Neural progenitor cell (in vitro differentiated cells): ENCODE measurements at regions not wholly inside any gene's neighbourhood (a gene's known extent, or its start where the extent isn't known, plus 50 kb on each side); places are given as distances from the start of the nearest gene placed in this dataset.

ENCODE experiments used
- DNase-seq: peaks from one replicate; pipeline ENCODE4 v3.0.0-alpha.2; 2016; ENCODE audit warnings: low spot score
- H2AFZ ChIP-seq: fragments of 200-600 bp; sonication (generic); replicated peaks from 2 replicates; pipeline ENCODE4 v1.6.1; 2016; ENCODE audit warnings: antibody characterized with exemption
- H3F3A ChIP-seq: fragments of 200-600 bp; sonication (generic); 2 replicates; pipeline ENCODE4 v1.6.1; 2016; ENCODE audit warnings: antibody characterized with exemption, low read depth
- H3K27ac ChIP-seq: fragments of 200-600 bp; sonication (generic); 2 replicates; pipeline ENCODE4 v1.5.1; 2016; ENCODE audit warnings: mild to moderate bottlenecking
- H3K27me3 ChIP-seq: fragments of 200-600 bp; sonication (generic); 2 replicates; pipeline ENCODE4 v1.6.1; 2016; ENCODE audit warnings: mild to moderate bottlenecking, moderate library complexity
- H3K36me3 ChIP-seq: fragments of 200-600 bp; sonication (generic); 2 replicates; pipeline ENCODE4 v1.5.1; 2016
- H3K4me1 ChIP-seq: fragments of 200-600 bp; sonication (generic); 2 replicates; pipeline ENCODE4 v1.6.1; 2016; ENCODE audit warnings: mixed run types
- H3K4me2 ChIP-seq: fragments of 200-600 bp; sonication (generic); 2 replicates; pipeline ENCODE4 v1.6.1; 2016
- H3K4me3 ChIP-seq: fragments of 200-600 bp; sonication (generic); 2 replicates; pipeline ENCODE4 v1.5.1; 2016
- H3K79me2 ChIP-seq: fragments of 200-600 bp; sonication (generic); 2 replicates; pipeline ENCODE4 v1.6.1; 2016; ENCODE audit warnings: low read depth
- H3K9ac ChIP-seq: fragments of 200-600 bp; sonication (generic); 2 replicates; pipeline ENCODE4 v1.6.1; 2016
- H3K9me3 ChIP-seq: fragments of 200-600 bp; sonication (generic); 2 replicates; pipeline ENCODE4 v1.5.1; 2016; ENCODE audit warnings: low read depth
- H4K20me1 ChIP-seq: fragments of 200-600 bp; sonication (generic); 2 replicates; pipeline ENCODE4 v1.6.1; 2016; ENCODE audit warnings: low read depth
- H3K27ac Mint-ChIP-seq: 3 replicates; pipeline ENCODE4 v1.8.0; 2021; ENCODE audit warnings: mixed read lengths
- H3K27me3 Mint-ChIP-seq: 2 replicates; pipeline ENCODE4 v1.8.0; 2022; ENCODE audit warnings: low read depth, mild to moderate bottlenecking, inconsistent platforms, moderate library complexity, mixed read lengths; ENCODE audit not compliant: insufficient read depth
- H3K36me3 Mint-ChIP-seq: 3 replicates; pipeline ENCODE4 v1.8.0; 2021; ENCODE audit warnings: mixed read lengths
- H3K4me1 Mint-ChIP-seq: 3 replicates; pipeline ENCODE4 v1.8.0; 2021; ENCODE audit warnings: mixed read lengths
- H3K4me3 Mint-ChIP-seq: 3 replicates; pipeline ENCODE4 v1.8.0; 2021; ENCODE audit warnings: mild to moderate bottlenecking, moderate library complexity, mixed read lengths
- H3K9me3 Mint-ChIP-seq: 3 replicates; pipeline ENCODE4 v1.8.0; 2020; ENCODE audit warnings: mixed read lengths
- CTCF ChIP-seq: fragments of 200-600 bp; sonication (generic); IDR thresholded peaks from 2 replicates; pipeline ENCODE4 v1.5.1; 2017; ENCODE audit warnings: antibody characterized with exemption, mild to moderate bottlenecking
- EZH2 ChIP-seq: fragments of 200-600 bp; sonication (generic); IDR thresholded peaks from 2 replicates; pipeline ENCODE4 v1.6.1; 2017; ENCODE audit warnings: antibody characterized with exemption, mild to moderate bottlenecking, moderate library complexity
- EZH2phosphoT487 ChIP-seq: fragments of 200-600 bp; sonication (generic); IDR thresholded peaks from 2 replicates; pipeline ENCODE4 v1.6.1; 2017; ENCODE audit warnings: antibody characterized with exemption

GRCh38 chr17:77456951-77457548 is 316.3 kb downstream of the SEC14L1 start:
- Histone ChIP-seq H4K20me1 (peaks cover 98% of the 10 kb centered on the region), H3K27ac (no peak overlapping the region), H3K4me1 (peaks cover 56% of the 10 kb centered on the region), H3F3A (peaks cover 19% of the 10 kb centered on the region), H3K4me3 (no peak overlapping the region), H3K4me2 (no peak overlapping the region), H3K79me2 (peaks cover 100% of the 10 kb centered on the region), H3K9me3 (no peaks in the 10 kb centered on the region), H3K36me3 (no peaks in the 10 kb centered on the region), H3K27me3 (no peaks in the 10 kb centered on the region), H2AFZ (no peak overlapping the region), H3K9ac (no peak overlapping the region)
- Mint-ChIP-seq H3K27ac (peak overlapping the region; percentile 50), H3K27me3 (peaks cover 7% of the 10 kb centered on the region), H3K36me3 (peaks cover 8% of the 10 kb centered on the region), H3K4me3 (no peak overlapping the region), H3K9me3 (no peaks in the 10 kb centered on the region), H3K4me1 (peaks cover 65% of the 10 kb centered on the region)
- DNase-seq, result no peak
- no peak for TF ChIP-seq EZH2phosphoT487
- no peak for TF ChIP-seq EZH2
- no peak for TF ChIP-seq CTCF

GRCh38 chr17:77457572-77458201 is 316.9 kb downstream of the SEC14L1 start:
- Histone ChIP-seq H3K9me3 (no peaks in the 10 kb centered on the region), H3F3A (peaks cover 18% of the 10 kb centered on the region), H3K27ac (no peak overlapping the region), H3K27me3 (no peaks in the 10 kb centered on the region), H2AFZ (no peak overlapping the region), H3K79me2 (peaks cover 100% of the 10 kb centered on the region), H3K36me3 (no peaks in the 10 kb centered on the region), H3K9ac (no peak overlapping the region), H3K4me2 (no peak overlapping the region), H3K4me1 (peaks cover 55% of the 10 kb centered on the region), H4K20me1 (peaks cover 98% of the 10 kb centered on the region), H3K4me3 (no peak overlapping the region)
- H3K27ac Mint-ChIP-seq, result peak overlapping the region; percentile 50
- TF ChIP-seq EZH2 (no peak), EZH2phosphoT487 (no peak), CTCF (no peak)
- no peak for DNase-seq
- H3K27me3 Mint-ChIP-seq, result peaks cover 4% of the 10 kb centered on the region
- H3K36me3 Mint-ChIP-seq, result peaks cover 8% of the 10 kb centered on the region
- H3K9me3 Mint-ChIP-seq, result no peaks in the 10 kb centered on the region
- peaks cover 61% of the 10 kb centered on the region for H3K4me1 Mint-ChIP-seq
- no peak overlapping the region for H3K4me3 Mint-ChIP-seq

GRCh38 chr17:77458202-77459017 is 317.6 kb downstream of the SEC14L1 start:
- Mint-ChIP-seq H3K4me3 (peak overlapping the region; percentile 64), H3K27me3 (peaks cover 4% of the 10 kb centered on the region), H3K4me1 (peaks cover 60% of the 10 kb centered on the region), H3K9me3 (no peaks in the 10 kb centered on the region), H3K36me3 (peaks cover 11% of the 10 kb centered on the region), H3K27ac (peak overlapping the region; percentile 93)
- H4K20me1 ChIP-seq, result peaks cover 98% of the 10 kb centered on the region
- H3K79me2 ChIP-seq, result peaks cover 100% of the 10 kb centered on the region
- TF ChIP-seq CTCF (no peak), EZH2 (no peak), EZH2phosphoT487 (no peak)
- H3K27me3 ChIP-seq, result no peaks in the 10 kb centered on the region
- no peak overlapping the region for H3K27ac ChIP-seq
- no peak for DNase-seq
- H3K9me3 ChIP-seq, result no peaks in the 10 kb centered on the region
- H3F3A ChIP-seq, result peaks cover 23% of the 10 kb centered on the region
- no peak overlapping the region for H3K9ac ChIP-seq
- no peak overlapping the region for H2AFZ ChIP-seq
- H3K4me3 ChIP-seq, result no peak overlapping the region
- no peak overlapping the region for H3K4me2 ChIP-seq
- H3K4me1 ChIP-seq, result peaks cover 47% of the 10 kb centered on the region
- H3K36me3 ChIP-seq, result no peaks in the 10 kb centered on the region
